DOHH2 (cell line): ENCODE measurements at regions not wholly inside any gene's neighbourhood (a gene's known extent, or its start where the extent isn't known, plus 50 kb on each side); places are given as distances from the start of the nearest gene placed in this dataset.

Source experiments
- H3F3A ChIP-seq: fragments of 200-600 bp; sonication (generic), shearing (Covaris generic); 2 replicates; pipeline ENCODE4 v1.6.0; 2016; ENCODE audit warnings: antibody characterized with exemption, mild to moderate bottlenecking; ENCODE audit not compliant: control insufficient read depth, insufficient read depth
- H3K27ac ChIP-seq: fragments of 200-600 bp; sonication (generic); 2 replicates; pipeline ENCODE4 v1.5.1; 2014; ENCODE audit warnings: low read depth, mild to moderate bottlenecking, low read length, moderate library complexity
- H3K27me3 ChIP-seq: fragments of 200-600 bp; sonication (generic); 2 replicates; pipeline ENCODE4 v1.6.1; 2014; ENCODE audit warnings: mild to moderate bottlenecking, low read length, mixed read lengths; ENCODE audit not compliant: control insufficient read depth
- H3K36me3 ChIP-seq: fragments of 200-600 bp; sonication (generic); 2 replicates; pipeline ENCODE4 v1.6.1; 2014; ENCODE audit warnings: mild to moderate bottlenecking, low read length, moderate library complexity, mixed read lengths; ENCODE audit not compliant: control insufficient read depth
- H3K4me1 ChIP-seq: fragments of 200-600 bp; sonication (generic); 2 replicates; pipeline ENCODE4 v1.6.1; 2014; ENCODE audit warnings: mild to moderate bottlenecking, low read length, mixed read lengths; ENCODE audit not compliant: control insufficient read depth
- H3K4me2 ChIP-seq: fragments of 200-600 bp; sonication (generic); 2 replicates; pipeline ENCODE4 v1.6.0; 2014; ENCODE audit warnings: mild to moderate bottlenecking, low read length, moderate library complexity
- H3K4me3 ChIP-seq: fragments of 200-600 bp; sonication (generic); 2 replicates; pipeline ENCODE4 v1.5.1; 2014; ENCODE audit warnings: mild to moderate bottlenecking, low read length, mixed read lengths
- H3K79me2 ChIP-seq: fragments of 200-600 bp; sonication (generic); 2 replicates; pipeline ENCODE4 v1.6.1; 2014; ENCODE audit warnings: mild to moderate bottlenecking, low read length, mixed read lengths; ENCODE audit not compliant: control insufficient read depth
- H3K9me2 ChIP-seq: fragments of 200-600 bp; sonication (generic); replicated peaks from 2 replicates; pipeline ENCODE4 v1.6.1; 2014; ENCODE audit warnings: mild to moderate bottlenecking, low read length, mixed read lengths; ENCODE audit not compliant: control insufficient read depth
- H3K9me3 ChIP-seq: fragments of 200-600 bp; sonication (generic); 2 replicates; pipeline ENCODE4 v1.6.1; 2014; ENCODE audit warnings: antibody characterized with exemption, low read length, mixed read lengths; ENCODE audit not compliant: control insufficient read depth, insufficient read depth
- H4K20me1 ChIP-seq: fragments of 200-600 bp; sonication (generic); 2 replicates; pipeline ENCODE4 v1.6.0; 2014; ENCODE audit warnings: low read depth, mild to moderate bottlenecking, antibody characterized with exemption, low read length, moderate library complexity; ENCODE audit not compliant: control insufficient read depth, insufficient read depth
- CTCF ChIP-seq: fragments of 200-600 bp; sonication (generic); IDR thresholded peaks from one replicate; pipeline ENCODE4 v1.5.1; 2014; ENCODE audit warnings: antibody characterized with exemption, mild to moderate bottlenecking, low read depth, low read length; ENCODE audit not compliant: poor library complexity, severe bottlenecking
- EZH2phosphoT487 ChIP-seq: fragments of 200-600 bp; sonication (generic); IDR thresholded peaks from 2 replicates; pipeline ENCODE4 v1.6.1; 2017; ENCODE audit warnings: borderline replicate concordance, mild to moderate bottlenecking, antibody characterized with exemption, low read length, moderate library complexity, mixed read lengths

GRCh38 chr9:135342206-135343130, 137.1 kb upstream of the PPP1R26 start:
- TF ChIP-seq CTCF (no peak), EZH2phosphoT487 (no peak)
- Histone ChIP-seq H3K27ac (no peak overlapping the region), H3K79me2 (no peaks in the 10 kb centered on the region), H3F3A (no peaks in the 10 kb centered on the region), H3K4me3 (no peak overlapping the region), H3K36me3 (no peaks in the 10 kb centered on the region), H3K27me3 (no peaks in the 10 kb centered on the region), H3K4me2 (no peak overlapping the region), H3K9me3 (no peaks in the 10 kb centered on the region), H3K4me1 (no peaks in the 10 kb centered on the region), H3K9me2 (no peaks in the 10 kb centered on the region), H4K20me1 (no peaks in the 10 kb centered on the region)

- no peak for TF ChIP-seq EZH2phosphoT487
- no peak for TF ChIP-seq CTCF
- H3F3A ChIP-seq = no peaks in the 10 kb centered on the region
- no peaks in the 10 kb centered on the region for H3K27me3 ChIP-seq
- H3K9me3 ChIP-seq = no peaks in the 10 kb centered on the region
- no peaks in the 10 kb centered on the region for H3K79me2 ChIP-seq
- H3K4me2 ChIP-seq = no peak overlapping the region
- no peaks in the 10 kb centered on the region for H3K9me2 ChIP-seq
- no peak overlapping the region for H3K27ac ChIP-seq
- H3K4me1 ChIP-seq = no peaks in the 10 kb centered on the region
- H4K20me1 ChIP-seq = no peaks in the 10 kb centered on the region
- H3K36me3 ChIP-seq = no peaks in the 10 kb centered on the region
- H3K4me3 ChIP-seq = no peak overlapping the region
Measured at GRCh38 chr9:135343136-135343535, 136.4 kb upstream of the PPP1R26 start.

DNA sequence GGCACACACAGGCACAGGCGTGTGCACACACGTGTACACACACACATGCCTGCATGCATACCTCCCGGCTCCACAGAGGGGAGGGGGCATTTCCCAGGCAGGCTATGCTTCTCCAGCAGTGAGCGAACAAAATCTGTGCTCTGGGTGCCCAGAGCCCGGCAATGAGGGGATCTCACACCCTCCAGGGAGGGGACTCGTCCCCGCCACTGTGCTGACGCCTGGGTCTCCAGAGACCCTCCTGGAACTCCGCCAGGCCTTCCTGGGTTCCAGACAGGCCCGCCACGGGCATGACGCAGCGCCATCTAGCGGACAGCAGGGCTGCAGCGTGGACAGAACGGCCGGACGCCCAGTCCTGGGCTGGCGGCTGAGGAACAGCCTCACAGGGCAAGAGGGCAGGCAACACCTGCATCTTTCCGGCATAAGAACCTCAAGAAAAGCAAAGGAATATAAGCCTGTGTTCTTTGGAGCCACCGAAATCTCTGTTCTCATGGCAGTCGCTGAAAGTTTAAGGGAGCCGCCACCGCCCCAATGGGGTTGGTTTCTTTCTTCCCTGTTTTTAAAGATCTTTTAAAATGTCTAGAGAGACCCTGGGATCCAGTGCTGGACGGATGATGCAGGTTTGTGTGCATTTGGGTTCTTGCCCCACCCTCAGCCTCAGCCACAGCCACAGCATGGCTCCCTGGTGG, 135.6 kb upstream of the PPP1R26 start:
- H3K9me2 ChIP-seq = no peaks in the 10 kb centered on the region
- H4K20me1 ChIP-seq = no peaks in the 10 kb centered on the region
- H3K4me3 ChIP-seq = no peak overlapping the region
- H3F3A ChIP-seq = no peaks in the 10 kb centered on the region
- no peaks in the 10 kb centered on the region for H3K9me3 ChIP-seq
- no peaks in the 10 kb centered on the region for H3K79me2 ChIP-seq
- TF ChIP-seq EZH2phosphoT487 (no peak), CTCF (peak; percentile 94)
- H3K27ac ChIP-seq = no peak overlapping the region
- H3K36me3 ChIP-seq = no peaks in the 10 kb centered on the region
- no peaks in the 10 kb centered on the region for H3K27me3 ChIP-seq
- H3K4me2 ChIP-seq = no peak overlapping the region
- no peaks in the 10 kb centered on the region for H3K4me1 ChIP-seq
